ENCODE measurements at regions not wholly inside any gene's neighbourhood (a gene's known extent, or its start where the extent isn't known, plus 50 kb on each side); places are given as distances from the start of the nearest gene placed in this dataset.
"Not testable (repeated sequence)": the region's sequence is repeated elsewhere in the genome, so short reads cannot be mapped to it uniquely, and the experiment has no call there.

DNA sequence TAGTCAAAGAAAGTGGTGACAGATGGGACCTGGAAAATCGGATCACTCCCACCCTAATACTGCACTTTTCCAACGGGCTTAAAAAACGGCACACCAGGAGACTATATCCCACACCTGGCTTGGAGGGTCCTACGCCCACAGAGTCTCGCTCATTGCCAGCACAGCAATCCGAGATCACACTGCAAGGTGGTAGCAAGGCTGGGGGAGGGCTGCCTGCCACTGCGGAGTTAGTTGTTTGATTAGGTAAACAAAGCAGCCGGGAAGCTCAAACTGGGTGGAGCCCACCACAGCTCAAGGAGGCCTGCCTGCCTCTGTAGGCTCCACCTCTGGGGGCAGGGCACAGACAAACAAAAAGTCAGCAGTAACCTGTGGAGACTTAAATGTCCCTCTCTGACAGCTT is 590.0 kb upstream of the ID4 start:
- not testable (repeated sequence) for TF ChIP-seq EZH2 (optimal IDR thresholded peaks at IDR 0.05; ENCODE audit: low read depth, low read length)
- TF ChIP-seq, protein P1, sequence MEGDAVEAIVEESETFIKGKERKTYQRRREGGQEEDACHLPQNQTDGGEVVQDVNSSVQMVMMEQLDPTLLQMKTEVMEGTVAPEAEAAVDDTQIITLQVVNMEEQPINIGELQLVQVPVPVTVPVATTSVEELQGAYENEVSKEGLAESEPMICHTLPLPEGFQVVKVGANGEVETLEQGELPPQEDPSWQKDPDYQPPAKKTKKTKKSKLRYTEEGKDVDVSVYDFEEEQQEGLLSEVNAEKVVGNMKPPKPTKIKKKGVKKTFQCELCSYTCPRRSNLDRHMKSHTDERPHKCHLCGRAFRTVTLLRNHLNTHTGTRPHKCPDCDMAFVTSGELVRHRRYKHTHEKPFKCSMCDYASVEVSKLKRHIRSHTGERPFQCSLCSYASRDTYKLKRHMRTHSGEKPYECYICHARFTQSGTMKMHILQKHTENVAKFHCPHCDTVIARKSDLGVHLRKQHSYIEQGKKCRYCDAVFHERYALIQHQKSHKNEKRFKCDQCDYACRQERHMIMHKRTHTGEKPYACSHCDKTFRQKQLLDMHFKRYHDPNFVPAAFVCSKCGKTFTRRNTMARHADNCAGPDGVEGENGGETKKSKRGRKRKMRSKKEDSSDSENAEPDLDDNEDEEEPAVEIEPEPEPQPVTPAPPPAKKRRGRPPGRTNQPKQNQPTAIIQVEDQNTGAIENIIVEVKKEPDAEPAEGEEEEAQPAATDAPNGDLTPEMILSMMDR (IDR thresholded peaks at IDR 0.05; ENCODE audit: low read length), result not testable (repeated sequence)

All from MM.1S (cell line).